Stomach (tissue), 8 donors: ENCODE measurements at regions not wholly inside any gene's neighbourhood (a gene's known extent, or its start where the extent isn't known, plus 50 kb on each side); places are given as distances from the start of the nearest gene placed in this dataset.
"Not testable (repeated sequence)": the region's sequence is repeated elsewhere in the genome, so short reads cannot be mapped to it uniquely, and the experiment has no call there.

Experiments
- DNase-seq, 2 donors: peaks; one replicate each; pipeline versions ENCODE4 v3.0.0 to v3.0.0-alpha.2; 2013 to 2019
- H3K27ac ChIP-seq, 5 donors: fragments of 200-600 bp in 4 of 5; sonication (generic) in 4 of 5; one replicate each; pipeline ENCODE4 v1.5.1; 2013 to 2019; ENCODE audit warnings: mild to moderate bottlenecking in 1 of 5, moderate library complexity in 1 of 5
- H3K27me3 ChIP-seq, 3 donors: fragments of 200-600 bp; sonication (generic); one replicate each; pipeline ENCODE4 v1.5.1; 2017 to 2019; ENCODE audit warnings: mixed run types in 1 of 3
- H3K36me3 ChIP-seq, 4 donors: fragments of 200-600 bp; sonication (generic); 1 replicate in 3 of 4; 2 replicates in 1 of 4; pipeline ENCODE4 v1.5.1; 2016 to 2019
- H3K4me1 ChIP-seq, 4 donors: fragments of 200-600 bp; sonication (generic); one replicate each; pipeline ENCODE4 v1.5.1; 2016 to 2019
- H3K4me3 ChIP-seq, 4 donors: fragments of 200-600 bp; sonication (generic) in 3 of 4; one replicate each; pipeline ENCODE4 v1.5.1; 2016 to 2019; ENCODE audit warnings: mild to moderate bottlenecking in 1 of 4
- H3K9me3 ChIP-seq, 4 donors: fragments of 200-600 bp; sonication (generic); one replicate each; pipeline ENCODE4 v1.5.1; 2016 to 2019
- EP300 ChIP-seq: sonication (generic); formaldehyde crosslinking; IDR thresholded peaks from one replicate; pipeline ENCODE4 v1.6.1; 2017; ENCODE audit warnings: antibody characterized with exemption
- POLR2A ChIP-seq, 4 donors: fragments of 450-650 bp; IDR thresholded peaks; one replicate each; pipeline ENCODE4 v1.6.1; 2016; ENCODE audit warnings: antibody characterized with exemption in 4 of 4, control low read depth in 2 of 4, mild to moderate bottlenecking in 1 of 4, moderate library complexity in 1 of 4
- POLR2AphosphoS5 ChIP-seq, 3 donors: sonication (generic); formaldehyde crosslinking; IDR thresholded peaks; one replicate each; pipeline ENCODE4 v1.6.1; 2016; ENCODE audit warnings: antibody characterized with exemption in 3 of 3
- WGBS, 5 donors: extraction: QIAGEN DNeasy Blood & Tissue Kit in 3 of 5; methylation state at CpG; one replicate each; pipeline versions ENCODE4 v1.1.5 to v1.1.7; 2013 to 2018; 5-methylcytosine and 5-hydroxymethylcytosine counted together
- intact Hi-C: fragments of 100-400 bp; cut with DNase I; formaldehyde crosslinking; loops from one replicate; pipeline ENCODE4 v1.15.1; 2023; ENCODE audit warnings: low total_unique reads
- TF ChIP-seq, protein P1 (sequence below), 7 experiments: fragments of 450-650 bp in 4 of 7; fragments of 200-600 bp in 3 of 7; sonication (generic) in 3 of 7; IDR thresholded peaks; one replicate each; pipeline ENCODE4 v1.5.1; 2016 to 2019; ENCODE audit warnings: antibody characterized with exemption in 7 of 7, control low read depth in 2 of 7, mild to moderate bottlenecking in 1 of 7
- donor health status: healthy with polysubstance abuse.
- donor health status: Bipolar disorder and iron deficiency.
- donor health status: healthy.

DNA sequence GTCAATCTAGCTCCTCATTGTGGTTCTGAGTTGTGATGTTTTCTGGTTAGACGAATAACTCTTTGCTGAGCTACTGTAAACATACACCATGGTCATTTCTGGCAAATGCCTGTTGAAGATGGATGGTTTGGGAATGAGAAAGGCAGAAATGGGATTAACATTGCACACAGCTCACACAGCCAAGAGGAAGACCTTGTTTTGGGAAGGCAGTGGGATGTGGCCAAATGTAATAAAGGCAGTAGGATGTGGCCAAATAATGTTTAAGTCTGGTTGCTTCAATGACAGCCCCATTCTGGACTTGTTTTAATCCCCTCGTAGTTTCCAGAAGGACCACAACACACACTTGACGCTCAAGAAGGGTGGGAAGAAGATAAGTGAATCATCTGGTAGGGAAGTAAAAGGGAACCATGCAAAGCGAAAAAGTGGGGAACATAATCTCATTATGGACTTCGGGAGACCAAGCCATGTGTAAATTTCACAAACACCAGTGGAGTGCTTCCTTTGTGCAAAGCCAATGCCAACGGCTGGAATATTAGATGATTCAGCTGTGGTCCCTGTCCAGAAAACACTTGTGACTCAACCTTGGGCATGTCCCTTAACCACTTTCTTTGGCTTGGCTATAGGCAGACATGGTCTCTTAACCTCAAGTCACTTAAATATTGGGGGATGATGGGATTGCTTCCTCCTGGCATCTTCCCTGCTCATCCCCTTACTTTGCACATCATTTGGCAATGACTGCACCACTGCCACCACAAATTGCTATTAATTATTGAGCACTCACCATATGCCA, 284.4 kb upstream of the CRY1 start:
- intact Hi-C loops: no loop called here
- Histone ChIP-seq H3K9me3 (no peaks in the 10 kb centered on the region), H3K27ac (no peak overlapping the region), H3K36me3 (no peaks in the 10 kb centered on the region), H3K4me1 (peaks cover 0 to 10% (median 8%) of the 10 kb centered on the region in 4 donors), H3K27me3 (no peaks in the 10 kb centered on the region), H3K4me3 (no peak overlapping the region)
- TF ChIP-seq POLR2AphosphoS5 (IDR thresholded peaks at IDR 0.05) (no peak), EP300 (no peak), POLR2A (IDR thresholded peaks at IDR 0.05) (no peak)
- TF ChIP-seq, protein P1, sequence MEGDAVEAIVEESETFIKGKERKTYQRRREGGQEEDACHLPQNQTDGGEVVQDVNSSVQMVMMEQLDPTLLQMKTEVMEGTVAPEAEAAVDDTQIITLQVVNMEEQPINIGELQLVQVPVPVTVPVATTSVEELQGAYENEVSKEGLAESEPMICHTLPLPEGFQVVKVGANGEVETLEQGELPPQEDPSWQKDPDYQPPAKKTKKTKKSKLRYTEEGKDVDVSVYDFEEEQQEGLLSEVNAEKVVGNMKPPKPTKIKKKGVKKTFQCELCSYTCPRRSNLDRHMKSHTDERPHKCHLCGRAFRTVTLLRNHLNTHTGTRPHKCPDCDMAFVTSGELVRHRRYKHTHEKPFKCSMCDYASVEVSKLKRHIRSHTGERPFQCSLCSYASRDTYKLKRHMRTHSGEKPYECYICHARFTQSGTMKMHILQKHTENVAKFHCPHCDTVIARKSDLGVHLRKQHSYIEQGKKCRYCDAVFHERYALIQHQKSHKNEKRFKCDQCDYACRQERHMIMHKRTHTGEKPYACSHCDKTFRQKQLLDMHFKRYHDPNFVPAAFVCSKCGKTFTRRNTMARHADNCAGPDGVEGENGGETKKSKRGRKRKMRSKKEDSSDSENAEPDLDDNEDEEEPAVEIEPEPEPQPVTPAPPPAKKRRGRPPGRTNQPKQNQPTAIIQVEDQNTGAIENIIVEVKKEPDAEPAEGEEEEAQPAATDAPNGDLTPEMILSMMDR (IDR thresholded peaks at IDR 0.05): no peak
- DNase-seq: no peak
- 60 to 88% (median 81%) methylated on average over 6 of the region's 6 CpGs for WGBS, 5 donors

DNA sequence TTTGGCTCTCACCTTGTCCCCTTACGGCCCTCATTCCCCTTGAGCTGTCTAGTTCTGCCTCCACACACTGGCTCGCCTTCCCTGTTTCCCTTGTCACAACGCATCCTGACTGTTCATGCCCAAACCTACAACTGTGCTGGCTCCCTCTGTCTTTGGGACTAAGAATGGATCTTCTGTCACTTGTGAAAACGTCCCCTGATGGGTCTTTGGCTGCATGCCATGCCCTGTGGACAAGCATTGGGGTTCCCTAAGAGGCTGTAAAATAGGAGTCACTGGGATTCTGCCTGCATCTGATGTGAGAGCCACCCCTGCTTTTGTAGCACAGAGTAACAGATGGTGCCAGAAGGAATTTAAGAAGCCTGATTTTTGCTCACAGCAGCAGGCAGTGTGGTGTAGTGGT, 285.3 kb upstream of the CRY1 start:
- 67 to 81% (median 74%) methylated on average over 4 of the region's 4 CpGs for WGBS, 5 donors
- no peaks in the 10 kb centered on the region for H3K36me3 ChIP-seq
- no peak overlapping the region for H3K27ac ChIP-seq
- intact Hi-C loops: no loop called here
- TF ChIP-seq, protein P1 (IDR thresholded peaks at IDR 0.05): no peak
- peaks cover 0 to 10% (median 8%) of the 10 kb centered on the region in 4 donors for H3K4me1 ChIP-seq
- DNase-seq: no peak
- H3K9me3 ChIP-seq: no peaks in the 10 kb centered on the region
- no peak overlapping the region for H3K4me3 ChIP-seq
- H3K27me3 ChIP-seq: no peaks in the 10 kb centered on the region

DNA sequence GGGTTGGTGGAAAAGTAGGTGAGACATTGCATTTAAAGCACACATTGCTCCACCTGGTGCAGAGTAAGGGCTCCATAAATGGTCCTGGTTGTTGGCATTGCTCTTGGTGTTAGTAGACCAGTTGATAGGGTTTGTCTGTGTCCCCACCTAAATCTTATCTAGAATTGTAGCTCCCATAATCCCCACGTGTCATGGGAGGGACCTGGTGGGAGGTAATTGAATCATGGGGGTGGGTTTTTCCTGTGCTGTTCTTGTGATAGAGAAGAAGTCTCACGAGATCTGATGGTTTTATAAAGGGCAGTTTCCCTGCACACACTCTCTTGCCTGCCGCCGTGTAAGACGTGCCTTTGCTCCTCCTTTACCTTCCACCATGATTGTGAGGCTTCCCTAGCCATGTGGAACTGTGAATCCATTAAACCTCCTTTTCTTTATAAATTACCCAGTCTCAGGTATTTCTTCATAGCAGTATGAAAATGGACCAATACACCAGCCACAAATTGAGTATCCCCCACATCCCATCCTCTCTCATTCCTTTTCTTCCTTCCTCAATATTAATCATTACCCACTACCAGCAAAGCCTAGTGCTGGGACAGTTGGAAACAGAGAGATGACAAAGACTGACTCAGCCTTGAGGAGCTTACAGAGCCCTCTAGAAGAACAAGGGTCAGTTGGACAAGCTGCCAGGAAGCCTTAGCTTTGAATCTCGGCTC, 285.9 kb upstream of the CRY1 start:
- DNase-seq, H3K27me3 ChIP-seq, intact Hi-C loops, H3K4me3 ChIP-seq, H3K27ac ChIP-seq, H3K4me1 ChIP-seq, H3K36me3 ChIP-seq, H3K9me3 ChIP-seq: not testable (repeated sequence)
- WGBS, 5 donors: 72 to 82% (median 78%) methylated on average over 6 of the region's 6 CpGs

DNA sequence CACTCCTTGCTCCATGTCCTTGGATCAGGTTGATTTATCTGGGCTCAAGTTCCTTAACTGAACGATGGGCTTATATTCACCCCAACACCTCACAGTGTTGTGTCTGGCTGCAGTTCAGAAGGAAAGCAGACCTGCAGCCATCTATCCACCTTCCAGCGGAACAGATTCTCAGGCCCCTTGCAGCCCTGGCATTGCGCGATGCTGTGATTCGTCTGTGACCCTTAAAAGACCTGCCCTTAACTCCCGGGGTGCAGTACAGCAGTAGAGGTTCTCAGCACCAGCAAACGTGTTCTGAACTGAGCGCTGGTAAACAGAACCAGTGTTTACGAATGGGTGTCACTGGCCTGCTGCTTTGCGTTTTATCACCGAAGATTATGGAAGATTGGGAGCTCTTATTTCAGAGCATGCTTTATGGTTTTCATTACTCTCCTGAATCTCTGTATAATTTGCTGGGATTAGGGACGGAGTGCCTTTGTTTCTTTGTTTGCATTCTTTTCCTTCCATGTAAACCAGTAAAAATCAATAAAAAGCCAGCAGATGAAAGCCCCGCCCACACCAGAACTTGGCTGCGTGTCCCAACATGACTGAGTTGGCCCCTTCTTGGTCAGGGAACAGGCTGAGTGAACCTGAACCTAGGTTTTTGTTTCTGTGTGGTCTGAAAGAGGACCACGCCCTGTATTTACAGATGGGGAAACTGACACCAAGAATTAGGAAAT, 286.7 kb upstream of the CRY1 start:
- peaks cover 0 to 10% (median 8%) of the 10 kb centered on the region in 4 donors for H3K4me1 ChIP-seq
- TF ChIP-seq EP300 (no peak), POLR2A (IDR thresholded peaks at IDR 0.05) (no peak), POLR2AphosphoS5 (IDR thresholded peaks at IDR 0.05) (no peak)
- TF ChIP-seq, protein P1 (IDR thresholded peaks at IDR 0.05): no peak
- no peak overlapping the region for H3K4me3 ChIP-seq
- H3K36me3 ChIP-seq: no peaks in the 10 kb centered on the region
- intact Hi-C loops: no loop called here
- H3K27me3 ChIP-seq: no peaks in the 10 kb centered on the region
- no peak overlapping the region for H3K27ac ChIP-seq
- DNase-seq: peak; percentile 36 to 46
- 19 to 32% (median 19%) methylated on average over 12 to 15 of the region's 15 CpGs for WGBS, 5 donors
- no peaks in the 10 kb centered on the region for H3K9me3 ChIP-seq
